ENCODE measurements at regions not wholly inside any gene's neighbourhood (a gene's known extent, or its start where the extent isn't known, plus 50 kb on each side); places are given as distances from the start of the nearest gene placed in this dataset.

DNA sequence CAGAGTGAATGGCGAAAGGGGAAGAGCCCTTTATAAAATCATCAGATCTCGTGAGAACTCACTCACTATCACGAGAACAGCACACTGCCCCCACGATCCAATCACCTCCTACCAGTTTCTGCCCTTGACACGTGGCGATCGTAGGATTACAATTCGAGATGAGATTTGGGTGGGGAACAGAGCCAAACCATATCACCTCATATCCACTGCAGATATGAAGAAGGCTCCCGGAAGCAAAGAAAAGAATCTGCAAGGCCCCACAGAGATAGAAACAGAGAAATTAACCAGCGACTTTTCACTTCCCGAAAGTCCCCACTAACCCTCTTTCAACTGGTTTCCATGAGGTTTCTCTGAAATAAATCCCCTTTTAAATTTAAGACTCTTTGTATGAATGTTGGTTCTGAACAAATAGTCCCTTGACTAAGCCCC lies 86.2 kb upstream of the IRF2BP2 start:
- H3K27me3 ChIP-seq, result no peaks in the 10 kb centered on the region
- no peaks in the 10 kb centered on the region for H3K4me1 ChIP-seq
- no peaks in the 10 kb centered on the region for H3K9me3 ChIP-seq
- no peaks in the 10 kb centered on the region for H3K36me3 ChIP-seq
- no peak overlapping the region for H3K4me3 ChIP-seq
- no peak for TF ChIP-seq POLR2A (IDR thresholded peaks at IDR 0.05)
- TF ChIP-seq, protein P1, sequence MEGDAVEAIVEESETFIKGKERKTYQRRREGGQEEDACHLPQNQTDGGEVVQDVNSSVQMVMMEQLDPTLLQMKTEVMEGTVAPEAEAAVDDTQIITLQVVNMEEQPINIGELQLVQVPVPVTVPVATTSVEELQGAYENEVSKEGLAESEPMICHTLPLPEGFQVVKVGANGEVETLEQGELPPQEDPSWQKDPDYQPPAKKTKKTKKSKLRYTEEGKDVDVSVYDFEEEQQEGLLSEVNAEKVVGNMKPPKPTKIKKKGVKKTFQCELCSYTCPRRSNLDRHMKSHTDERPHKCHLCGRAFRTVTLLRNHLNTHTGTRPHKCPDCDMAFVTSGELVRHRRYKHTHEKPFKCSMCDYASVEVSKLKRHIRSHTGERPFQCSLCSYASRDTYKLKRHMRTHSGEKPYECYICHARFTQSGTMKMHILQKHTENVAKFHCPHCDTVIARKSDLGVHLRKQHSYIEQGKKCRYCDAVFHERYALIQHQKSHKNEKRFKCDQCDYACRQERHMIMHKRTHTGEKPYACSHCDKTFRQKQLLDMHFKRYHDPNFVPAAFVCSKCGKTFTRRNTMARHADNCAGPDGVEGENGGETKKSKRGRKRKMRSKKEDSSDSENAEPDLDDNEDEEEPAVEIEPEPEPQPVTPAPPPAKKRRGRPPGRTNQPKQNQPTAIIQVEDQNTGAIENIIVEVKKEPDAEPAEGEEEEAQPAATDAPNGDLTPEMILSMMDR (IDR thresholded peaks at IDR 0.05), result no peak
- intact Hi-C loops (cut with DNase I; ENCODE audit: low total_unique reads), result no loop called here
- no peak overlapping the region for H3K27ac ChIP-seq
- no peak for DNase-seq

- DNase-seq, result no peak
- intact Hi-C loops (cut with DNase I; ENCODE audit: low total_unique reads), result no loop called here
- no peaks in the 10 kb centered on the region for H3K9me3 ChIP-seq
- no peak for TF ChIP-seq POLR2A (IDR thresholded peaks at IDR 0.05)
- TF ChIP-seq, protein P1 (IDR thresholded peaks at IDR 0.05), result no peak
- H3K4me1 ChIP-seq, result no peaks in the 10 kb centered on the region
- H3K36me3 ChIP-seq, result no peaks in the 10 kb centered on the region
- H3K27me3 ChIP-seq, result no peaks in the 10 kb centered on the region
- no peak overlapping the region for H3K4me3 ChIP-seq
- H3K27ac ChIP-seq, result no peak overlapping the region
Observed at GRCh38 chr1:234694661-234695060, 84.7 kb upstream of the IRF2BP2 start.

- Histone ChIP-seq H3K27ac (no peak overlapping the region), H3K9me3 (no peaks in the 10 kb centered on the region), H3K27me3 (no peaks in the 10 kb centered on the region), H3K4me3 (no peak overlapping the region), H3K36me3 (no peaks in the 10 kb centered on the region), H3K4me1 (no peaks in the 10 kb centered on the region)
- no peak for TF ChIP-seq POLR2A (IDR thresholded peaks at IDR 0.05)
- TF ChIP-seq, protein P1 (IDR thresholded peaks at IDR 0.05), result no peak
- intact Hi-C loops (cut with DNase I; ENCODE audit: low total_unique reads), result no loop called here
- no peak for DNase-seq
Observed at GRCh38 chr1:234692966-234693580, 83.1 kb upstream of the IRF2BP2 start.

DNA sequence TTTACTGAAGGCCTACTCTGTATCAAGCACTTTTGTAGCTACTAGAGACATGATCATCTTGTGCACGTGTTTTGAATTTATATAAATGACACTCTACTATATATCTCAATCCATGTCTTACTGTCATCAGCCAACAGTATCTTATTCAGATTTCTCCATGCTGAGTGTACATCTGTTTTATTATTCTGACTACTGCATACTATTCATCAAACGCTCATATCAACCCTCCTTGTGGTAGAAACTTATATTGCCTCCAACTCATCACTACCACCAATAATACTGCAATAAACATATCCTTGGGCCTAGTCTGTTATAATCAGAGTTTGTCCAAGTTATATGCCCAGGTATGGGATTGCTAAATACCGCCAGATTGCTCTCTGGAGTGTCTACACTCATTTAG lies 81.6 kb upstream of the IRF2BP2 start:
- TF ChIP-seq, protein P1 (IDR thresholded peaks at IDR 0.05), result no peak
- no peak for TF ChIP-seq POLR2A (IDR thresholded peaks at IDR 0.05)
- Histone ChIP-seq H3K27me3 (no peaks in the 10 kb centered on the region), H3K4me1 (no peaks in the 10 kb centered on the region), H3K36me3 (no peaks in the 10 kb centered on the region), H3K9me3 (no peaks in the 10 kb centered on the region), H3K4me3 (no peak overlapping the region), H3K27ac (no peak overlapping the region)
- intact Hi-C loops (cut with DNase I; ENCODE audit: low total_unique reads), result no loop called here
- DNase-seq, result no peak

DNA sequence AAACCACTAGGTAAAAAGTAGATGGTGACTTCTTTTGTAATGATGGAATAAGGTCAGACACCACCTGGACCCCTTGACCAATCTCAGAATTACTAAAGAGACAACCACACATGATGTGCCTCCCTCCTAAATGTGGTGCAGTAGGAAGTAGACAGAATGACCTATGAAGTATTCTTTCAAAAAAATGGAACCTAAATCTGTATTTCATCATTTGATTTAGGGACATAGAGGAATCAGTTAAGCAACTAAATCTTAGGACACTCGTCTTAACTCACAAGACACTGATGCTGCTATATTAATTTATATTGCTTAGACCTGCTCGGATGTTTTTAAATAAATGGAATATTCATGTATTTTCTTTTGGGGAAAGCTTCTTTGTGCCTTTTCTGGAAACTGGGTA lies 80.9 kb upstream of the IRF2BP2 start:
- H3K27ac ChIP-seq, result no peak overlapping the region
- H3K4me3 ChIP-seq, result no peak overlapping the region
- no peaks in the 10 kb centered on the region for H3K9me3 ChIP-seq
- H3K36me3 ChIP-seq, result no peaks in the 10 kb centered on the region
- no peaks in the 10 kb centered on the region for H3K27me3 ChIP-seq
- no peak for DNase-seq
- no peaks in the 10 kb centered on the region for H3K4me1 ChIP-seq
- intact Hi-C loops (cut with DNase I; ENCODE audit: low total_unique reads), result no loop called here
- TF ChIP-seq POLR2A (IDR thresholded peaks at IDR 0.05), result no peak
- TF ChIP-seq, protein P1 (IDR thresholded peaks at IDR 0.05), result no peak

Data from uterus (tissue), 3 donors.